ENCODE measurements at regions not wholly inside any gene's neighbourhood (a gene's known extent, or its start where the extent isn't known, plus 50 kb on each side); places are given as distances from the start of the nearest gene placed in this dataset.

- ATAC-seq (no peak), FAIRE-seq (no peak), DNase-seq (no peak)
- Histone ChIP-seq H3K4me1 (no peaks in the 10 kb centered on the region), H3K4me3 (no peak overlapping the region), H3K36me3 (no peaks in the 10 kb centered on the region), H3K27me3 (no peaks in the 10 kb centered on the region), H3K9me3 (no peaks in the 10 kb centered on the region), H3K27ac (no peak overlapping the region)
- intact Hi-C loops (cut with DNase I): no loop called here
- no peak for TF ChIP-seq CTCF (IDR thresholded peaks at IDR 0.05)
These were observed 722.2 kb upstream of the PTPRD start for GRCh38 chr9:11335011-11335410.

- no peaks in the 10 kb centered on the region for H3K27me3 ChIP-seq
- 79 to 83% methylated on average over 1 of the region's 1 CpG for WGBS, 2 donors
- no peak overlapping the region for H3K27ac ChIP-seq
- H3K9me3 ChIP-seq: no peaks in the 10 kb centered on the region
- ATAC-seq: no peak
- no peak for FAIRE-seq
- no peak for TF ChIP-seq CTCF (IDR thresholded peaks at IDR 0.05)
- H3K4me3 ChIP-seq: no peak overlapping the region
- H3K36me3 ChIP-seq: no peaks in the 10 kb centered on the region
- DNase-seq: no peak
- intact Hi-C loops (cut with DNase I): no loop called here
- H3K4me1 ChIP-seq: no peaks in the 10 kb centered on the region
These were observed 725.3 kb upstream of the PTPRD start for GRCh38 chr9:11338130-11338529.

GRCh38 chr9:11340654-11341053, 727.9 kb upstream of the PTPRD start:
- no peaks in the 10 kb centered on the region for H3K4me1 ChIP-seq
- FAIRE-seq (no peak), ATAC-seq (no peak), DNase-seq (no peak)
- peaks cover 0 to 4% (median 0%) of the 10 kb centered on the region in 4 donors for H3K27me3 ChIP-seq
- no peaks in the 10 kb centered on the region for H3K9me3 ChIP-seq
- no peak overlapping the region for H3K27ac ChIP-seq
- no peak for TF ChIP-seq CTCF (IDR thresholded peaks at IDR 0.05)
- no peaks in the 10 kb centered on the region for H3K36me3 ChIP-seq
- 48 to 52% methylated on average over 1 of the region's 1 CpG for WGBS, 2 donors
- H3K4me3 ChIP-seq: no peak overlapping the region
- intact Hi-C loops (cut with DNase I): no loop called here

GRCh38 chr9:11347437-11347836, 734.6 kb upstream of the PTPRD start:
- intact Hi-C loops (cut with DNase I): no loop called here
- no peak for DNase-seq
- no peak overlapping the region for H3K27ac ChIP-seq
- no peak for TF ChIP-seq CTCF (IDR thresholded peaks at IDR 0.05)
- peaks cover 0 to 4% (median 0%) of the 10 kb centered on the region in 4 donors for H3K27me3 ChIP-seq
- FAIRE-seq: no peak
- no peak for ATAC-seq
- no peaks in the 10 kb centered on the region for H3K9me3 ChIP-seq
- H3K4me1 ChIP-seq: no peaks in the 10 kb centered on the region
- no peaks in the 10 kb centered on the region for H3K36me3 ChIP-seq
- H3K4me3 ChIP-seq: no peak overlapping the region

GRCh38 chr9:11348366-11348765, 735.6 kb upstream of the PTPRD start:
- H3K27ac ChIP-seq: no peak overlapping the region
- no peaks in the 10 kb centered on the region for H3K36me3 ChIP-seq
- no peaks in the 10 kb centered on the region for H3K9me3 ChIP-seq
- H3K27me3 ChIP-seq: peaks cover 0 to 4% (median 0%) of the 10 kb centered on the region in 4 donors
- intact Hi-C loops (cut with DNase I): no loop called here
- FAIRE-seq (no peak), DNase-seq (no peak), ATAC-seq (no peak)
- no peak for TF ChIP-seq CTCF (IDR thresholded peaks at IDR 0.05)
- 71 to 82% methylated on average over 5 of the region's 5 CpGs for WGBS, 2 donors
- H3K4me3 ChIP-seq: no peak overlapping the region
- no peaks in the 10 kb centered on the region for H3K4me1 ChIP-seq

Measured in pancreas (tissue), 10 donors.